NCI-H1417 (cell line): ENCODE measurements at regions not wholly inside any gene's neighbourhood (a gene's known extent, or its start where the extent isn't known, plus 50 kb on each side); places are given as distances from the start of the nearest gene placed in this dataset.
"Not testable (repeated sequence)": the region's sequence is repeated elsewhere in the genome, so short reads cannot be mapped to it uniquely, and the experiment has no call there.

ENCODE experiments used
- DNase-seq, 3 experiments: peaks; one replicate each; lab custom pipeline; 2025; lab: John Stamatoyannopoulos, UW

DNA sequence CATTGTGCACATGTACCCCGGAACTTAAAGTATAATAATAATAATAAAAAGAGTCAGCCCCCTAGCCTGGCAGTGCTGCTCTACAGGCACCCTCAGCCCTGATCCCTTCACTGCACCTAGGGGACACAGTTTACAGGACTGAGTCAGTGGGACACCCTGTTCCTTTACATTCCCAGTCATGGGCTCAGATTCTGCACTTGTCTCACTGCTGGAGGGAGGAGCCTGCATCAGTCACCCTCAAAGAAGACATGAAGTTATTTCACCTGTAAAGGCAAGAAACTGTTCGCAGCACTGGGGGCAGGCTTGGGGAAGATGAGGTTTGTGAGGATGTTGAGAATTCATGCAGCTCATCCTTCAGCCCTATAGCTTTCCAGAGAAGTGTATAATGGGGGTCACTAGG, 50.7 kb upstream of the VPREB1 start:
- DNase-seq = no peak

DNA sequence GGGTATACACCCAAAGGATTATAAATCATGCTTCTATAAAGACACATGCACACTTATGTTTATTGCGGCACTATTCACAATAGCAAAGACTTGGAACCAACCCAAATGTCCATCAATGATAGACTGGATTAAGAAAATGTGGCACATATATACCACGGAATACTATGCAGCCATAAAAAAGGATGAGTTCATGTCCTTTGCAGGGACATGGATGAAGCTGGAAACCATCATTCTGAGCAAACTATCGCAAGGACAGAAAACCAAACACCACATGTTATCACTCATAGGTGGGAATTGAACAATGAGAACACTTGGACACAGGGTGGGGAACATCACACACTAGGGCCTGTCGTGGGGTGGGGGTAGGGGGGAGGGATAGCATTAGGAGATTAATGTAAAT, 51.1 kb upstream of the VPREB1 start:
- not testable (repeated sequence) for DNase-seq

DNA sequence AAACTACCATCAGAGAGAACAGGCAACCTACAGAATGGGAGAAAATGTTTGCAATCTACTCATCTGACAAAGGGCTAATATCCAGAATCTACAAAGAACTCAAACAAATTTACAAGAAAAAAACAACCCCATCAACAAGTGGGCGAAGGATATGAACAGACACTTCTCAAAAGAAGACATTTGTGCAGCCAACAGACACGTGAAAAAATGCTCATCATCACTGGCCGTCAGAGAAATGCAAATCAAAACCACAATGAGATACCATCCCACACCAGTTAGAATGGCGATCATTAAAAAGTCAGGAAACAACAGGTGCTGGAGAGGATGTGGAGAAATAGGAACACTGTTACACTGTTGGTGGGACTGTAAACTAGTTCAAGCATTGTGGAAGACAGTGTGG, 51.6 kb upstream of the VPREB1 start:
- not testable (repeated sequence) for DNase-seq

DNA sequence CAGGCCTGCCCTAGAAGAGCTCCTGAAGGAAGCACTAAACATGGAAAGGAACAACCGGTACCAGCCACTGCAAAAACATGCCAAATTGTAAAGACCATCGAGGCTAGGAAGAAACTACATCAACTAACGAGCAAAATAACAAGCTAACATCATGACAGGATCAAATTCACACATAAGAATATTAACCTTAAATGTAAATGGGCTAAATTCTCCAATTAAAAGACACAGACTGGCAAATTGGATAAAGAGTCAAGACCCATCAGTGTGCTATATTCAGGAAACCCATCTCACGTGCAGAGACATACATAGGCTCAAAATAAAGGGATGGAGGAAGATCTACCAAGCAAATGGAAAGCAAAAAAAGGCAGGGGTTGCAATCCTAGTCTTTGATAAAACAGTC, 54.8 kb upstream of the VPREB1 start:
- not testable (repeated sequence) for DNase-seq

DNA sequence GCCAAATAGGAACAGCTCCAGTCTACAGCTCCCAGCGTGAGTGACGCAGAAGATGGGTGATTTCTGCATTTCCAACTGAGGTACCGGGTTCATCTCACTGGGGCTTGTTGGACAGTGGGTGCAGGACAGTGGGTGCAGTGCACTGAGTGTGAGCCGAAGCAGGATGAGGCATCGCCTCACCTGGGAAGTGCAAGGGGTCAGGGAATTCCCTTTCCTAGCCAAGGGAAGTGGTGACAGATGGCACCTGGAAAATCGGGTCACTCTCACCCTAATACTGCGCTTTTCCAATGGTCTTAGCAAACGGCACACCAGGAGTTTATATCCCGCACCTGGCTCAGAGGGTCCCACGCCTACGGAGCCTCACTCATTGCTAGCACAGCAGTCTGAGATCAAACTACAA, 56.7 kb upstream of the VPREB1 start:
- DNase-seq = not testable (repeated sequence)

DNA sequence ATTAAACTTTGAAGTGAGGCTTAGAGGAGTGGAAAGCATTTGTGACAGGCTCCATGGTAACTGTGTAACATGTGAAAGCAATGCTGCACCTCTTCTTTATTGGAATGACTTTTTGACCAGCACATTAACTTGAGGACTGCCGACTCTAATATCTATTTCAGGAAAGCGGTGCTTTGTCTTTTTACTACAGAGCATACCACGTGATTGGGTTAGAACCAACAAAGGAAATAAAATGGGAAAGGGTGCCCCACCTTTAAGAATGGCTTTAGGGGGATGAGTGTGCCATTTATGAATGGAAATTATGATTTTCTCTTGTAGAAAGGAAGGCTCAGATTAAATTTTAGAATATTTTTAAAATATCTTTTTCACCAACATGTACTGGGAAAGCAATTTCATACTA, 57.3 kb upstream of the VPREB1 start:
- DNase-seq = no peak

DNA sequence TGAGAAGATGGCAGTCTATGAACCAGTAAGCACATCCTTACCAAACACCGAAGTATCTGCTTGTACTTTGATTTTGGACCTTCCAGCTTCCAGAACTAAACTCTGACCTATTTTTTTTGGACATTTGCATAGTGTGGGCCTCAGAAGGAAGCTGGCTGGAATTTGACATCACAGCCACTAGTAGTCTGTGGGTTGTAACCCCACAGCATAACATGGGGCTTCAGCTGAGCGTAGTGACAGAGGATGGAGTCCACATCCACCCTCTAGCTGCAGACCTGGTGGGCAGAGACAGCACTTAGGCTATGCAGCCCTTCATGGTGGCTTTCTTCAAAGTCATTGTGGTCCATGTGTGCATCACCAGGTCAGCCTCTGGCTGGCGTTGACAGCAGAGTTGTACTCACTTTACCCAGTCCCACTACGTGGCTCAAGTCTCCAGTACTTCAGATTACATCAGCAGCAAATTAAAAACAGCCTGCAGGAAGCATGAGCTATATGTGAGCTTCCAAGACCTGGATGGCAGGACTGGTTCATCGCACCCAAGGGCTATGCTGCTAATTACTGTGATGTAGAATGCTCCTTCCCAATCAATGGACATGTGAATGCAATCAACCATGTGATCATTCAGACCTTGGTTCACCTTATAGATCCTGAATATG, 58.6 kb upstream of the VPREB1 start:
- no peak for DNase-seq

DNA sequence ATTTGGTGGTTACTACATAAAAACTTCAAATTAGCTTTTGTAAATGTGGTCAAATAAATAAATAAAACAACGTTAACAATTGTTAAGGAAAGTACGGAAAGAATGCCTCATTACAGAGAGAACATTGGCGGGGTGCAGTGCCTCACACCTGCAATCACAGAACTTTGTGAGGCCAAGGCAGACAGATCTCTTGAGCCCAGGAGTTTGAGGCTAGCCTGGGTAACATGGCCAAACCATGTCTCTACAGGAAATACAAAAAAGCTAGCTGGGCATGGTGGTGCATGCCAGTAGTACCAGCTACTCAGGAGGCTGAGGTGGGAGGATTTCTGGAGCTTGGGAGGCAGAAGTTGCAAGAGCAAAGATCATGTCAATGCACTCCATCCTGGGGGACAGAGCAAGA, 59.4 kb upstream of the VPREB1 start:
- no peak for DNase-seq

DNA sequence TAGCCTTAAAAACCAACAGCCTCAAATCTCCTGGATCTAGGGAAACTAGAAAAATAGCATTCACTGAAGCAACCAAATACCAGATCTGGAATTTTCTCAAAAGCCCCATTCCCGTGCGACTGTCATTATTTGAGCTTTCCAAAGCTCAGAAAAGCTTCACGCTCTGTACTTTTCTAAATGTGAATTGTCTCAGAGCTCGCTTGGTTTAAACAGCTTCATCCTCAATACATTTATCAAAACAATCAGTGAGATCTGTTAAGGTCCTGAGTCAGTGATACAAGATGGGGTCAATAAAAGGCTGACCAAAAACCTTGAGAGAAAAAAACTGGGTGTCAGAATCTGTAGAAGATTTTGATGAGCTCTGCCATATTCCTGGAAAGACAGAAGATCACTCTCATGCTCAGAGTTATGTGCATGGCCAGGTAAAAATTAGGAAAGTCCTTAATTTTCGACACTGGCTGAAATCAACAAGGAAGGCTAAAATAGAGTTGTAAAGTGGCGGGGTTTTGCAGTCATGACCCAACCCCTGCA, 60.2 kb upstream of the VPREB1 start:
- DNase-seq = no peak

DNA sequence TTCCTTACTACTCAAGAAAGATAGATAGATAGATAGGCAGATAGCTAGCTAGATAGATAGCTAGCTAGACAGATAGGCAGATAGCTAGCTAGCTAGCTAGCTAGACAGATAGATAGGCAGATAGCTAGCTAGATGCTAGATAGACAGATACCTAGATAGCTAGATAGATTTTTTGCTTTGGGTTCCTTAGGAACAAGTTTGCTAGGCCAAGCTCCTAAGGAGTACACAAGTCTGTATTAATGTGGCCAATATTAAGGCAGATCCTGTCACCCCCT, 61.7 kb upstream of the VPREB1 start:
- DNase-seq = no peak

DNA sequence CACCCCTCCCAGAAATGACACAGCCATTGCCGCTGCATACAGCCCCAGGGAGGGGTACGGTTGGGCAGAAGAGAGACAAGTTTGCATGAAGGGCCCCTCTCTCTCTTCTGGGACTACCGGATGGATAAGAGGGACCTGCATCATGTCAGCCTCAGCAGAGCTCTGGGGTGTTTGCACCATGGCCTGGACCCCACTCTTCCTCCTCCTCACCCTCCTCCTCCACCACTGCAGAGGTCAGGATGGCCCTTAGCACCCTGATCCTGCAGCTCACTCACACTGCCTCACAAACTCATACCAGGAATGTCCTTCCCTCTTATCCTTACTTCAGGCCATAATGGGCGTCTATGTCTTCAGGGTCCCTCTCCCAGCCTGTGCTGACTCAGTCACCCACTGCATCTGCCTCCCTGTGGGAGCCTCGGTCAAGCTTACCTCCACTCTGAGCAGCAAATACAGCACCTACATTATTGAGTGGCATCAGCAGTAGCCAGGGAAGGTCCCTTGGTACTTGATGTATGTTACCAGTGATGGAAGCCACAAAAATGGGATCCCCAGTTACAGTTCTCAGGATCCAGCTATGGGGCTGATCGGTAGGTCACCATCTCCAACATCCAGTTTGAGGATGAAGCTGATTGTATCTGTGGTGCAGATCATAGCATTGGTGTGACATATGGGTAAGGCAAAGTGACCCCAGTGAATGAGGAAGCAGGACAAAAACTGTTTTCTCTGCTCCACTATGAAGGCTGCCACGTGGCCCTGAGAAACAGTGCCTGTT, 62.2 kb upstream of the VPREB1 start:
- DNase-seq = no peak

DNA sequence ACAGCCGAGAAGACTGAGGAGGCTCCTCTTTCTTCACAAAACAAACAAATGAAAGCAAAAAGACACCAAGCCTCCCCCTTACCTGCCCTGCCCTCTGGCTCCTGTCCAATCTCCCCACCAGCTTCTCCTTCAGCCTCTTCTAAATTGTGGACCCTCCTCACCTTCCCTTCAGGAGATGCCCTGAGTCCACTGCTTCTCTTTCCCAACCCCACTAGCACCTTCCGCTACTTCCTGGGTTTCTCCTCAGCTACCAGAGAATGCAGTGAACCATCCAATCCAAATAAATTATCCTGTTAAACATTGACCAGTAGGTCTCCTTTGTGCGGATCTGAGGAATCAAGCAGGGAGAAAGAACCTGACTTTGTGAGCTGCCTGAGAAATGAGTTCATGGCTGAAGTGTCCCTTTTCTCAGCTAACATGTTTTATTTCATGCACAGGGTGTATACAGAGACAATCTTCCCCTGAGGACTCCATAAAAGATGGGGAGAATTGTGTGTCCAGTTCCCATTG, 63.2 kb upstream of the VPREB1 start:
- no peak for DNase-seq

DNA sequence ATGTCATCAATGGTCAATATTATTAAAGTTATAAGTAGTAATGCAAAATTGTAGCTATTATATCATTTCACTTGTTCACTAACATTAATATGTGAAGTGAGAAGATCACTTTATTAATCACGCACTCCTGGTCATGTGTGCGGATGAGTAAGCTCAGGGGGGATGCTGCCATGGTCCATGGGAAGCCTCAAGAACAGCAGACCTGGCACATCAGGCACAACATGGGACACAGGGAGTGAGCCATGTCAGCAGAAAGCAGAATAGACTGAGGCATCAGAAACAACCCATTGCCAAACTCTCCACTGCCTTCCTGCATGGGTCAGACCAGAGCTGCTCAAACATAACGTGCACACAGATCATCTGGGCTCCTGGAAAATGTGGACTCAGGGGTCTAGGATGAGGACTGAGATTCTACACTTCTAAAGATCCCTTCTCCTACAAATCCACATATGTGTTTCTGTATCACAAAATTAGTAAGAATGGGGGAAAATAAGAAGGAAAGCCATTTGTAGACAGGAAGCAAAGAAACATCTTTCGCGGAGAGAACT, 63.8 kb upstream of the VPREB1 start:
- no peak for DNase-seq

DNA sequence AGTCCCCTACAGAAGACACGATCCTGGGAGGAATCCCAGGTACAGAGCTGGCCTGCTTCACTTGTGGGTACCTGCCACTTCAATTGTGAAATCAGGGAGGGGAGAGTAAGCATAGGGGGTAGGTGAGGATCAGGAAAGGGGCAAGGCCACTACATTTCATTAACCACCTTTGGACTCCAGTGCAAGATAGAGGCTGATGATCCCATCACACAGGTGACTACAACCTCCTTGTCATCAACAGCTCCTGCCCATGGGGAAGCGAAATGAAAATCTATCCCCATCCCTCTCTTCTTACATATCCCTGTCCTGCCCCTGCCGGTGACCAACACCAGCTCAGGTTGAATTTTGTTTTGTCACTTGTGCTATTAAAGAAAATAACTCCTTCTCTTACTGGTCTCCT, 64.7 kb upstream of the VPREB1 start:
- DNase-seq = no peak

DNA sequence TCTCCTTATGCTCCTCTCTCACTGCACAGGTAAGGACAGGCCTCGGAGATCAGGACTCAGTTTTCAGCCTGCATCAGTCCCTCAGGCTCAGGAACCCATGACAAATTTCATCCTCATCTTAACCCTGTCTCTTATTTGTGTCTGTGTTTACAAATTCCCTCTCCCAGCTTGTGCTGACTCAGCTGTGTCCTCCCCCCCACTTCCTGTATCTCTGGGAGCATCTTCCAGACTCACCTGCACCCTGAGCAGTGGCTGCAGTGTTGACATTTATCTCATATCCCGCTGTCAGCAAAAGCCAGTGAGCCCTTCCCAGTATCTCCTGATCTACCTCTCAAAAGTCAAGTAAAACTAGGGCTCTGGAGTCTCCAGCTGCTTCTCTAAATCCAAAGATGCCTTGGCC, 65.6 kb upstream of the VPREB1 start:
- no peak for DNase-seq

DNA sequence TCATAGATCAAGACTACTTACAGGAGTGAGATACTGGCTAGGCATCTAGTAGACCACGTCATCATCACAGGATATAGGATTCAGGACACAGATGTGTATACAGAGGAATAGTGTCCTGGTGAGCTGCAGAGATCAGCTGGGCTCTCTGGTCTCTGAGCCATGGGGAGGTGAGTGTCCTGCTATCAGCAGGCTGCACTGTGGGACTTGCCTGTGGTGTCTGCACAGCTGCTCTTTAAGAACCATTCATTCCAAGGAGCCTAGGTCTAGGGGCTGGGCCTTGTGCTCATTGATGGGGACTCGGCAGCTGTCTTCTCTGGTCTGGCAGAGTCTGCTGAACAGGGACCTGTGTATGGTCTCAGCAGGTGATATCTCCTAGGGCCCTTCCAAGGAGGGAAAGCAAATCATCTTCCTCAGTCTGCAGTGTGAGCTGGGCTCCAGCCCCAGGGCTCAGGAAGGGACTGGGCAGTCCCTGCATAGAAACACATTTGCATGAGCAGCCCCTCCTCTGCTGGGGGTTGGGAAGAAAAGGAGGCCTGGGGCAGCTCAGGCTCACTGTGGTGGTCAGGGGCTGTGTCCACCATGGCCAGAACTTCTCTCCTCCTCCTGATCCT, 66.1 kb upstream of the VPREB1 start:
- DNase-seq = no peak

DNA sequence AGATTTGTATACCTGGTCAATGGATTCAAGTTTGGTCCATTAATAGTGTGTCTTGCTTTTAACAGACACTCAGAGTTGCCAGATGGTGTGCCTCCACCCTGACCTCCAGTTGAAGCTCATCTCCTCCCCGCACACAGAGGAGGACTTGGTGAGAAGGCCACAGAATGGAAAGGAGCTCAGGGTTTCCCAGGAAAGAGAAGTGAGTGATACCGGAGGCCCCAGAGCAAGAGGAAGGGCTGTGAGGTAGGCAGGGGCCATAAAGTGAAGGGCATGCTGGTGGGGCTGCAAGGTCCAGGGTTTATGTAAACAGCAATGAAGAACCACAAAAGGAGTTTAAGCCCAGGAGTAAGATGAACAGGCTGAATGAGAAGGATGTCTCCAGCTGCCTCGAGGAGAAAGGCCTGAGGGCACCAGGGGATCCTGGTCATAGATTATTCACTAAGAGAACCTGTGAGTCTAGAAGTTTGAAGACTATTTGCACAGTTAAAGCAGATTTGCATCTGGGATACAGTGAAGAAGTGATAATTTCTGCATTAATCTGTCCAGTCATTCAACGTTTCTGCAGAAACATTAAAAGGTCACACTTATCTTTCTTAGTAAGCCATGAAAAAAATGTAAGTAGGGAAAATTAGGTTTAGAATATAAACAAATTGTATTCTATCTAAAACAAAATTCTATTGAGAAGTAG, 67.5 kb upstream of the VPREB1 start:
- DNase-seq = no peak

DNA sequence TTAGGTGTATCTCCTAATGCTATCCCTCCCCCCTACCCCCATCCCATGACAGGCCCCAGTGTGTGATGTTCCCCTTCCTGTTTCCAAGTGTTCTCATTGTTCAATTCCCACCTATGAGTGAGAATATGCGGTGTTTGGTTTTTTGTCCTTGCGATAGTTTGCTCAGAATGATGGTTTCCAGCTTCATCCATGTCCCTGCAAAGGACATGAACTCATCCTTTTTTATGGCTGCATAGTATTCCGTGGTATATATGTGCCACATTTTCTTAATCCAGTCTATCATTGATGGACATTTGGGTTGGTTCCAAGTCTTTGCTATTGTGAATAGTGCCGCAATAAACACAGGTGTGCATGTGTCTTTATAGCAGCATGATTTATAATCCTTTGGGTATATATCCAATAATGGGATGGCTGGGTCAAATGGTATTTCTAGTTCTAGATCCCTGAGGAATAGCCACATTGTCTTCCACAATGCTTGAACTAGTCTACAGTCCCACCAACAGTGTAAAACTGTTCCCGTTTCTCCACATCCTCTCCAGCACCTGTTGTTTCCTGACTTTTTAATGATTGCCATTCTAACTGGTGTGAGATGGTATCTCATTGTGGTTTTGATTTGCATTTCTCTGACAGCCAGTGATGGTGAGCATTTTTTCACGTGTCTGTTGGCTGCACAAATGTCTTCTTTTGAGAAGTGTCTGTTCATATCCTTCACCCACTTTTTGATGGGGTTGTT, 71.5 kb upstream of the VPREB1 start:
- not testable (repeated sequence) for DNase-seq

DNA sequence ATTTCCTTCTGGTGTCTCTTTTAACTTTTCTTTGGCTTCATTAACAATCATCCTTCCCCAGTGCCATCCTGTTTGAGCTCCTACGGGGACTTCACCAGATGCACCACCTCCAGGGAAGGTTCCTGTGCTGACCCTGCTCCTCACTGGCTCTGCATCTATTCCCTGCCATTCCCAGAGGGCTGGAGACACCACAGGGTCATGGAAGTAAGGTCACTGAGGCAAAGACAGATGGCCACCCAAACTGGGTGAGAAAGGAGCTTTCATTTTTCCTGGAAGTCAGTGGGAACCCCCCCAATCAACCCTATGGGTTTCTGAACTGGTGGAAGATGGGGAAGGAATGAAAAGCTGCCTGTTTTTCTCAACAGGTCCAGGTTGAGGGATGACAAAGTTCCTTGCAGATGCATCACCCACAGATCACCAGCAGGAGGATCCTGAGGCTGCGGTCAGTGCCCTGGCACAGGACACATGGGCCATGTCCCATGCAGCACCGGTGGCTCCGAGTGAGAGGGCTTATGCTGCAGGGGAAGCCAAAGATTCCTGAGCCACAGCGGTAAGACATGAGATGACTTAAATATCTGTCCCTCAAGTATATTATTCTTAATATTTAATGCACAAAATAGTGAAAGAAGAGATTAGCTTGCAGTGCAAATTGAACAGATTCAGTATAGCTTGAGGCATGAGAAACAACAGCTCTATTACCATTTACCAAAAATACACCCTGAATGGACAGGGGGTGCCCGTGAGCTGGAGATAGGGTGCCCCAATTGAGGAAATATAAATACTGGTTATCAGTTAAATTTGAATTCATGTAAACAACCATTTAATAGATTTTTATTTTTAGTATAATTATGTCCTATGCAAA, 73.0 kb upstream of the VPREB1 start:
- no peak for DNase-seq

DNA sequence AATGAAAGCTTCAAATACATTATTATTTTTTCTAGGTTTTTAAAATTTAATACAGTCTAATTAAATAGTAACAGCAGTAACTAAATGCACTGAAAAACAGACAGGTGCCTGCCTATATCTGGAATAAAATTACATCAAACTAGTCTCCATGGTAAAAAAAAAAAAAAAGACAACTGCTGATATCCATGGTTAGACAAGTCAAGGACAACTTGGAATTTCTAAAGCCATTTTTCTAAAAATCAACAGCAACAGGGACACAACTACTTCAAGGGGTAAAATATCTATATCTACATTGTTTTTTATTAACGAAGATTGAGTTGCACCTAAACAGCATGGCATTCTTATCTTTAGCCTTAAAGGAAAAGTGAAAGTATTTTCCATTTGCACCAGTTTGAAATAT, 74.7 kb upstream of the VPREB1 start:
- no peak for DNase-seq
